ENCODE measurements at regions not wholly inside any gene's neighbourhood (a gene's known extent, or its start where the extent isn't known, plus 50 kb on each side); places are given as distances from the start of the nearest gene placed in this dataset.

DNA sequence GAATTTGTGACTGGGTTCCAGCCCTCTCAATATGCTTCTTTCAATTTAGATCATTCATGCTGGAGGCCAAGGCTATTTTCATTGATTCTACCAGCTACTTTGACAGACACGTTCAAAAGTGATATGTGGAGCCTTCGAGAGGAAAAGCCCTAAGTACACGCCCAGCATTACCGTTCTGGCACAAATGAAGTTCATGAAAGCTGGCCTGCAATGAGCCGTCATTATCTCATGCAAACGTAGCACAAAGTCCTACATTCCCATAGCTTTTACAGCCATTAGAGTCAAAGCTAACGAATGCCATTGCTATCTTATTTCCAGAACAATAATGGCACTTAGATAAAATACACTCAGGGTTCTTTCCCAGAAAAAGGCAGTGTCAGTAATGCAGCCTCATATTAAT is 1237.6 kb downstream of the EFNB2 start:
- TF ChIP-seq POLR2A (IDR thresholded peaks at IDR 0.05; ENCODE audit: low read depth, low read length): no peak
- no peak for TF ChIP-seq TAF1 (IDR thresholded peaks at IDR 0.05; ENCODE audit: borderline replicate concordance, low read depth, low read length)
- no peak for TF ChIP-seq POLR2AphosphoS5 (IDR thresholded peaks at IDR 0.05; ENCODE audit: low read depth, low read length)

All from GM12892 (cell line).